Activated naive CD8-positive, alpha-beta T cell treated with anti-CD3 and anti-CD28 coated beads for 36 hours (primary cell): ENCODE measurements at regions not wholly inside any gene's neighbourhood (a gene's known extent, or its start where the extent isn't known, plus 50 kb on each side); places are given as distances from the start of the nearest gene placed in this dataset.

ENCODE experiments used
- DNase-seq: peaks from one replicate; pipeline ENCODE4 v3.0.0; 2021
- H3K27ac Mint-ChIP-seq: one replicate; pipeline ENCODE4 v1.8.0; 2022; ENCODE audit warnings: mild to moderate bottlenecking, moderate library complexity, mixed read lengths
- H3K27me3 Mint-ChIP-seq: one replicate; pipeline ENCODE4 v1.8.0; 2022; ENCODE audit warnings: mild to moderate bottlenecking, mixed read lengths
- H3K36me3 Mint-ChIP-seq: one replicate; pipeline ENCODE4 v1.8.0; 2021; ENCODE audit warnings: mild to moderate bottlenecking, mixed read lengths
- H3K4me1 Mint-ChIP-seq: one replicate; pipeline ENCODE4 v1.8.0; 2021; ENCODE audit warnings: mixed read lengths
- H3K4me3 Mint-ChIP-seq: one replicate; pipeline ENCODE4 v1.8.0; 2022; ENCODE audit warnings: mild to moderate bottlenecking, moderate library complexity, mixed read lengths
- H3K9me3 Mint-ChIP-seq: one replicate; pipeline ENCODE4 v1.8.0; 2022; ENCODE audit warnings: mixed read lengths

- Mint-ChIP-seq H3K27me3 (peaks cover under 1% of the 10 kb centered on the region), H3K4me3 (no peak overlapping the region), H3K9me3 (peaks cover 4% of the 10 kb centered on the region), H3K4me1 (no peaks in the 10 kb centered on the region), H3K36me3 (no peaks in the 10 kb centered on the region), H3K27ac (no peak overlapping the region)
- DNase-seq: no peak
These were observed 245.3 kb upstream of the UFL1 start for GRCh38 chr6:96276305-96276704.

GRCh38 chr6:96276856-96277255, 244.8 kb upstream of the UFL1 start:
- no peak overlapping the region for H3K27ac Mint-ChIP-seq

DNA sequence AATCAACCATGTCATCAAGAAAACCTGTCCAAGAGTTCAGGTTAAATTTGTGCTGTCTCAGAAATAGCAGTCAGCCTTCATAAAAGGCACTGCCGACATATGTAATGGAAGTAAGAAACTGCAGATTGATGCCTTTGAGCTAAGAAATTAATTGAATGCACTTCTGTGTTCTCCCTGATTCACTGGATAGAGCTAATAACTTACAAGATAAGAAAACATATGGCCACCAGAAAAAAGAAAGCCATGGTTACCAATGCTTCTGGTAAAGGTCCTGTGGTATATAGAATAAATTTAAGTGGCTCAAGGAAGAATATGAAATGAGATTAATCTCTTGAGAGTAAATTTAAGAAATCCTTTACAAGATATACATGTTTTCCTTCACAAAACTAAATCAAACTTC, 242.5 kb upstream of the UFL1 start:
- no peak overlapping the region for H3K27ac Mint-ChIP-seq
- H3K4me3 Mint-ChIP-seq: no peak overlapping the region
- no peaks in the 10 kb centered on the region for H3K36me3 Mint-ChIP-seq
- peaks cover 9% of the 10 kb centered on the region for H3K27me3 Mint-ChIP-seq
- H3K9me3 Mint-ChIP-seq: no peaks in the 10 kb centered on the region
- no peaks in the 10 kb centered on the region for H3K4me1 Mint-ChIP-seq
- DNase-seq: no peak

More at GRCh38 chr6:96276856-96277255, 244.8 kb upstream of the UFL1 start:
- Mint-ChIP-seq H3K27me3 (peaks cover 6% of the 10 kb centered on the region), H3K36me3 (no peaks in the 10 kb centered on the region), H3K4me1 (no peaks in the 10 kb centered on the region), H3K9me3 (peaks cover 4% of the 10 kb centered on the region), H3K4me3 (no peak overlapping the region)
- no peak for DNase-seq

DNA sequence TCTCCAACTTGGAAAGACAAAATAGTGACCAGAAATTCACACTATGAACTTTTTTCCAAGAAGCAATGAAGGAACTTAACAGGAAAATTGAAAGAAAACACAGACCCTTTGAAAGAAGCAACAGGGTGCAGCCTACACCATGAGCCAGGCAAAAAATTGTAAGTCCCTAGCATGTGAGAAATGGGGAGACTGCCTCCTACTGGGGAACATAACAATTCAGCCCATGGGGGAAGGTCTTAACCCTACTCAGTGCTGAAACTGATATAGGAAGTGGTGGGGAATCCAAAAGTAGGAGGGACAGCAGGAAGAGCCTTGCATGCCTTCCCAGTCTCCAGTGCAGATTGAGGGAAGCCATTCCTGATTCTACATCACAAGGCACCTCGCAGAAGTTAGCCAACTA, 235.1 kb upstream of the UFL1 start:
- Mint-ChIP-seq H3K4me3 (no peak overlapping the region), H3K36me3 (no peaks in the 10 kb centered on the region), H3K27ac (no peak overlapping the region), H3K4me1 (no peaks in the 10 kb centered on the region), H3K27me3 (peaks cover 30% of the 10 kb centered on the region), H3K9me3 (no peaks in the 10 kb centered on the region)
- no peak for DNase-seq

DNA sequence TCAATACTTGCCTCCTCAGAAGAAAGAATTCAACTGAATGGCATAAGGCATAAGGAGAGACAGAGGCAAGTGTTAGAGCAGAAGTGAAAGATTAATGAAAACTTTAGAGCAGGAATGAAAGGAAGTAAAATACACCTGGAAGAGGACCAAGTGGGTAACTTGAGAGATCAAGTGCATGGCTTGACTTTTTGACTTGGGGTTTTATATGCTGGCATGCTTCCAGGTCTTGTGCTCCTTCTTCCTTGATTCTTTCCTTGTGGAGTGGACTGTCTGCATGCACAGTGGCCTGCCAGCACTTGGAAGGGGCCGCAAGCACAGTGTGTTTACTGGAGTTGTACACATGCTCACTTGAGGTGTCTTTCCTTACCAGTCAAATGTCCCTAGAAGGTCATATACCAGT, 222.1 kb upstream of the UFL1 start:
- H3K4me3 Mint-ChIP-seq: no peak overlapping the region
- peaks cover 12% of the 10 kb centered on the region for H3K27me3 Mint-ChIP-seq
- H3K36me3 Mint-ChIP-seq: no peaks in the 10 kb centered on the region
- H3K4me1 Mint-ChIP-seq: no peaks in the 10 kb centered on the region
- H3K27ac Mint-ChIP-seq: no peak overlapping the region
- H3K9me3 Mint-ChIP-seq: no peaks in the 10 kb centered on the region
- no peak for DNase-seq

DNA sequence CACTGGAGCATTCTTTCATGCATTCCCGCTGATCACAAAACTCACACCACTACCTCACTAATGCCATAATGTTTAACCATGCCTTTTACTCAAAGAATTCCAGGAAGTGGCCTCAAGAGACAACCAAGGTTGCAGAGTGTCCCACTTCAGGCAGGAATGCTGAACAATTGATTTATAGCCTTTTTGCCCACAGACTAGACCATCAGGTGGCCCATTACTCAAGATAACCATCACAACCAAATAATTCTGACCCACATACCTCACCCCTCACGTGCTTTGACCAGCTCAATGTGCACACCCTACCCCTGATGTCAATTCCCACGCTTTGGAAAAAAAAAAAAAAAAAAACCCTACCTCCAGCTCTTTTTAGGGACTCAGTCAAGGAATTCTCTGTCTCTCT, 220.6 kb upstream of the UFL1 start:
- Mint-ChIP-seq H3K4me1 (no peaks in the 10 kb centered on the region), H3K27me3 (peaks cover 12% of the 10 kb centered on the region), H3K27ac (no peak overlapping the region), H3K4me3 (no peak overlapping the region), H3K9me3 (no peaks in the 10 kb centered on the region), H3K36me3 (no peaks in the 10 kb centered on the region)
- DNase-seq: no peak

DNA sequence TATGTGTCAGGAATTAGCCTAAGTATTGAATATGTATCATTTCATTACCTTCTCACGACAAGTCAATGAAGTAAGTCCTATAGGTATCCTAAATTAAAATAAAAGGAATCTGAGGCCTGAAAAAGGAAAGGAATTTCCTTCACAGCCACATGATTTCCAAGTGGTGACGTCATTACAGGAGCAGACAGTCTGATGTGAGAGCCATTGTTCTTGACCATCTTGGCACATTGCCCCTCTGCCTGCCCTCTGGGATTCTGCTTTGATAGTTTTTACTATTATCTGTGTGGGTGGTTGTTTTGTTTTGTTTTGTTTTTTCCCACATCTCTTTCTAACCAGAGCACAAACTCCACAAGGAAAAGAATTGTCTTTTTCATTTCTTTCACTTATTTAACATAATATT, 219.8 kb upstream of the UFL1 start:
- H3K4me3 Mint-ChIP-seq: no peak overlapping the region
- no peaks in the 10 kb centered on the region for H3K36me3 Mint-ChIP-seq
- no peak for DNase-seq
- H3K27ac Mint-ChIP-seq: no peak overlapping the region
- H3K27me3 Mint-ChIP-seq: peaks cover 12% of the 10 kb centered on the region
- no peaks in the 10 kb centered on the region for H3K9me3 Mint-ChIP-seq
- H3K4me1 Mint-ChIP-seq: no peaks in the 10 kb centered on the region

- Mint-ChIP-seq H3K9me3 (no peaks in the 10 kb centered on the region), H3K27ac (no peak overlapping the region), H3K27me3 (peaks cover 12% of the 10 kb centered on the region), H3K4me1 (no peaks in the 10 kb centered on the region), H3K4me3 (no peak overlapping the region), H3K36me3 (no peaks in the 10 kb centered on the region)
- no peak for DNase-seq
These were observed 218.6 kb upstream of the UFL1 start for GRCh38 chr6:96302991-96303390.

DNA sequence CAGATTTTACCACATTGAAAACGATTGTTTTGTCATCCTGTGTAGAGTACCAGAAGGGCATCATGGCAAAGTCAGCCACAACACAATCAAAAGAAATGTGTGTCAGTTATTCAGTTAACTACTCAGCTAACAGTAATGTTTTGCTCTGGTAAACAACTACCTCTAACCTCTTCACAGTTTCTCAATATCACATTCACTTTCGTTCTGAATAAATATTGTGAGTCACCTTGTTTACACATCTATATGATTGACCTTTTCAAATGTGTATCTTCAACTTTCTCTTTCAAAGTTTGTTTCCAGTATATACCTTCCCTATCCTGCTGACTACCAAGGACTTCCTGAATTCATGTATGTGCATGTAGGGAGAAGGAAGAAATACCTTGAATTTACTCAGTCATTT, 216.6 kb upstream of the UFL1 start:
- Mint-ChIP-seq H3K36me3 (no peaks in the 10 kb centered on the region), H3K9me3 (no peaks in the 10 kb centered on the region), H3K4me3 (no peak overlapping the region), H3K4me1 (no peaks in the 10 kb centered on the region), H3K27me3 (peaks cover 17% of the 10 kb centered on the region), H3K27ac (no peak overlapping the region)
- DNase-seq: no peak

DNA sequence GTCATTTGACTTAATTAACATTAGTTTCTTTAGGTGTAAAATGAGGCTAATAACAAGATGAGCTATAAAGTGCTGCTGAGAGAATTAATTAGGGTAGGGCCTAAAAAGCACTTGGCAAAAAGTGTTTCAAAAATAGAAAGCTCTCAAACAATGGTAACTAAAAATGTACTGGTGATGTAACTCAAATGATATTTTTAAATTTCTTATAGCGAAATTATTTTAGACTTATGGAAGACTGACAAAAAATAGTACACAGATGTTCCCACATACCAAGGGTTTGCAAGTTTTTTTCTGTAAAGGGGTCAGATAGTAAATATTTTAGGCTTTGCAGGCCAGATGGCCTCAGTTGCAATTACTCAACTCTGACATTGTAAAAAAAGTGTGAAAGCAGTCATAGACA, 190.7 kb upstream of the UFL1 start:
- peaks cover 1% of the 10 kb centered on the region for H3K9me3 Mint-ChIP-seq
- no peaks in the 10 kb centered on the region for H3K27me3 Mint-ChIP-seq
- H3K36me3 Mint-ChIP-seq: no peaks in the 10 kb centered on the region
- DNase-seq: no peak
- H3K4me3 Mint-ChIP-seq: no peak overlapping the region
- no peaks in the 10 kb centered on the region for H3K4me1 Mint-ChIP-seq
- H3K27ac Mint-ChIP-seq: no peak overlapping the region

GRCh38 chr6:96340164-96340563, 181.4 kb upstream of the UFL1 start:
- H3K4me3 Mint-ChIP-seq: no peak overlapping the region
- H3K27ac Mint-ChIP-seq: no peak overlapping the region
- H3K27me3 Mint-ChIP-seq: peaks cover 15% of the 10 kb centered on the region
- peaks cover 7% of the 10 kb centered on the region for H3K9me3 Mint-ChIP-seq
- no peaks in the 10 kb centered on the region for H3K4me1 Mint-ChIP-seq
- no peak for DNase-seq
- H3K36me3 Mint-ChIP-seq: no peaks in the 10 kb centered on the region

DNA sequence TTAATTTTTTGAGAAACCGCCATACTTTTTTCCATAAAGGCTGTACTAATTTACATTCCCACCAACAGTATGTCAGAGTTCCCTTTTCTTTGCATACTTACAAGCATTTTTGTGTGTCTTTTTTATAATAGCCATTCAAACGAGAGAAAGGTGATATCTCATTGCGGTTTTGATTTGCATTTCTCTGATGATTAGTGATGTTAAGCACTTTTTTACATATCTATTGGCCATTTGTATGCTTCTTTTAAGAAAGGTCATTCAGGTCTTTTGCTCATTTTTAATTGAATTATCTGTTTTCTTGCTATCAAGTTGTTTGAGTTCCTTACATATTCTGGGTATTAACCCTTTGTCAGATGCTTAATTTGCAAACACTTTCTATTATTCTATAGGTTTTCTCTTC, 176.1 kb upstream of the UFL1 start:
- DNase-seq: no peak
- H3K27ac Mint-ChIP-seq: no peak overlapping the region
- no peaks in the 10 kb centered on the region for H3K36me3 Mint-ChIP-seq
- peaks cover 9% of the 10 kb centered on the region for H3K27me3 Mint-ChIP-seq
- H3K4me1 Mint-ChIP-seq: no peaks in the 10 kb centered on the region
- H3K4me3 Mint-ChIP-seq: no peak overlapping the region
- H3K9me3 Mint-ChIP-seq: peaks cover 6% of the 10 kb centered on the region

GRCh38 chr6:96381246-96381645, 140.4 kb upstream of the UFL1 start:
- Mint-ChIP-seq H3K9me3 (no peaks in the 10 kb centered on the region), H3K27ac (no peak overlapping the region), H3K4me1 (no peaks in the 10 kb centered on the region), H3K36me3 (no peaks in the 10 kb centered on the region), H3K27me3 (no peaks in the 10 kb centered on the region), H3K4me3 (no peak overlapping the region)
- DNase-seq: no peak

GRCh38 chr6:96391776-96392360, 129.7 kb upstream of the UFL1 start:
- H3K27ac Mint-ChIP-seq: no peak overlapping the region

GRCh38 chr6:96394727-96395126, 126.9 kb upstream of the UFL1 start:
- peaks cover 3% of the 10 kb centered on the region for H3K4me1 Mint-ChIP-seq
- no peak for DNase-seq
- H3K27me3 Mint-ChIP-seq: peaks cover 19% of the 10 kb centered on the region
- no peaks in the 10 kb centered on the region for H3K36me3 Mint-ChIP-seq
- H3K4me3 Mint-ChIP-seq: no peak overlapping the region
- peaks cover 2% of the 10 kb centered on the region for H3K9me3 Mint-ChIP-seq
- no peak overlapping the region for H3K27ac Mint-ChIP-seq

More at GRCh38 chr6:96391776-96392360, 129.7 kb upstream of the UFL1 start:
- peak; percentile 36 for DNase-seq
- no peaks in the 10 kb centered on the region for H3K9me3 Mint-ChIP-seq
- peaks cover 3% of the 10 kb centered on the region for H3K4me1 Mint-ChIP-seq
- no peak overlapping the region for H3K4me3 Mint-ChIP-seq
- H3K36me3 Mint-ChIP-seq: no peaks in the 10 kb centered on the region
- peaks cover 16% of the 10 kb centered on the region for H3K27me3 Mint-ChIP-seq

DNA sequence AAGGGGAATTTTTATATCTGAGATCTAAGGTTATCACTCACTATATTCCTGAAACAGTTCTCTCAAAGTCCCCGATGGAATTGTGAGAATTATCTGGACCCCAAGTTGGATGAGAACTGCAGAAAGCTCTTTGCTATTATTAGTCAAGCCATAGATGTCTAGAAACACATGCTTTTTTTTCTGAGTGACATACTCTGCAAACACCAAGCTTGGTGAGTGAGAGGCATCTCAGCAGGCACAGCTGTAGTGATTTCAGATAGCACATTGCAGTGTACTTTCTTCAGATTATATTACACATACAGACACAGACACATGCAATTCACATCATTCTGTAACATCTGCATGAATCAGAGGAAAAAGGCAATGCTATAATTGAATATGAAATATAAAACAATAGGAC, 111.1 kb upstream of the UFL1 start:
- no peaks in the 10 kb centered on the region for H3K36me3 Mint-ChIP-seq
- H3K4me3 Mint-ChIP-seq: no peak overlapping the region
- no peak for DNase-seq
- no peaks in the 10 kb centered on the region for H3K9me3 Mint-ChIP-seq
- H3K27ac Mint-ChIP-seq: no peak overlapping the region
- H3K27me3 Mint-ChIP-seq: no peaks in the 10 kb centered on the region
- no peaks in the 10 kb centered on the region for H3K4me1 Mint-ChIP-seq

DNA sequence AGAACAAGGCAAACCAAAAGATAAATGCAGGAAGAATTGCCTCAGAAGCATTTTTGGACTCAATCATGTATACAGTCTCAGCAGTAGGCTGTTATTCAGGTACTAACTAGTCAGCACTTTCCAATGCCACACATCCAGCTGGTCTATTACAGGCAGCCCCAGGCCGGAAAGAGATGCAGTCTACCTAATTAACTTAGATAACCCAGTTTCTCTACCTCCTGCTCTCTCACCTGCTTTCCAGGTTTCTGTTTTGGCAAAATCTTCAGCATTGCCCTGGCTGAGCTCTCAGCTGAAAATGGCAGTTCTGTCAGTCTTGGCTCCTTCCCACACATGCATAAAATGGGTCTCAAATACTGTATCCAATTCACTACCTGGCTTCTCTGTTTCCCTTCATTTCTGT, 101.3 kb upstream of the UFL1 start:
- H3K27me3 Mint-ChIP-seq: peaks cover 4% of the 10 kb centered on the region
- H3K4me1 Mint-ChIP-seq: no peaks in the 10 kb centered on the region
- H3K9me3 Mint-ChIP-seq: peaks cover 9% of the 10 kb centered on the region
- DNase-seq: no peak
- no peak overlapping the region for H3K27ac Mint-ChIP-seq
- H3K4me3 Mint-ChIP-seq: no peak overlapping the region
- peaks cover 3% of the 10 kb centered on the region for H3K36me3 Mint-ChIP-seq
